Panc1 (cell line): ENCODE measurements at regions not wholly inside any gene's neighbourhood (a gene's known extent, or its start where the extent isn't known, plus 50 kb on each side); places are given as distances from the start of the nearest gene placed in this dataset.

Experiments used
- CTCF ChIP-seq: fragments of 450-650 bp; IDR thresholded peaks from 2 replicates; pipeline ENCODE4 v1.5.1; 2017; ENCODE audit warnings: mild to moderate bottlenecking
- POLR2AphosphoS5 ChIP-seq: IDR thresholded peaks from 2 replicates; pipeline ENCODE4 v1.6.1; 2012; ENCODE audit warnings: mild to moderate bottlenecking, low read depth, low read length, moderate library complexity

GRCh38 chr13:55199134-55199533, 1941.6 kb upstream of the PRR20A start:
- TF ChIP-seq CTCF = peak; percentile 18; the same call in 1 of the 2 replicates
- no peak for TF ChIP-seq POLR2AphosphoS5
